Mesodermal cell (in vitro differentiated cells): ENCODE measurements at regions not wholly inside any gene's neighbourhood (a gene's known extent, or its start where the extent isn't known, plus 50 kb on each side); places are given as distances from the start of the nearest gene placed in this dataset.

Source experiments
- H3K27ac ChIP-seq: 2 replicates; pipeline ENCODE4 v1.7.0; 2013; ENCODE audit warnings: mild to moderate bottlenecking, low read depth, low read length, moderate library complexity; ENCODE audit not compliant: severe bottlenecking
- H3K36me3 ChIP-seq: 2 replicates; pipeline ENCODE4 v1.7.1; 2013; ENCODE audit warnings: mild to moderate bottlenecking, low read length, moderate library complexity; ENCODE audit not compliant: control insufficient read depth, insufficient read depth
- H3K4me1 ChIP-seq: one replicate; pipeline ENCODE4 v1.7.1; 2013; ENCODE audit warnings: mild to moderate bottlenecking, low read length; ENCODE audit not compliant: insufficient read depth, control insufficient read depth, poor library complexity, severe bottlenecking
- H3K4me3 ChIP-seq: 2 replicates; pipeline ENCODE4 v1.7.0; 2013; ENCODE audit warnings: low read length, control low read depth, mild to moderate bottlenecking; ENCODE audit not compliant: insufficient read depth, poor library complexity, severe bottlenecking; ENCODE audit errors: extremely low read depth
- H3K9me3 ChIP-seq: 2 replicates; pipeline ENCODE4 v1.7.1; 2013; ENCODE audit warnings: mild to moderate bottlenecking, low read length, moderate library complexity; ENCODE audit not compliant: control insufficient read depth
- WGBS, 2 experiments: methylation state at CpG; one replicate each; pipeline ENCODE4 v1.1.5; 2013; ENCODE audit warnings: missing lambda C conversion rate in 2 of 2; ENCODE audit not compliant: insufficient coverage in 2 of 2; 5-methylcytosine and 5-hydroxymethylcytosine counted together

DNA sequence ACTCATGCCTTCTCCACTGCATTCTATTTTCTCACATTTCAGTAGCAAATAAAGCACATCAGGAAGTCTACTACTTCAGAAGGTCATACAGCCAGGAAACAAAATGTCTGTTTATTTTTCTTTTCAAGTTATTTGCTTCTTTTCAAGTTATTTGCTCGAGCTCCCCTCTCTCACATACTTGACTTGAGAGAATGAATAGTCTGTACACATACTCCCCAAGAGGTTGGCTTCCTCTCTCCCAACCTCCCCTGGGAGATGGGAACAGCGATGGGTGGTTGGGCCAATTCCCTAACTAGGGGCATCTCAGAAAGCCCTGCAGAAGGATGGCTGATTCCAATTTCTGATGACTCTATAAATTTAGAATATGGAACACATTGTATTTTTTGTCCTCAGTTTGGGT is 64.7 kb upstream of the PTPN13 start:
- no CpG with 5 or more reads among the region's 2 CpGs for WGBS, 2 experiments
- no peak overlapping the region for H3K27ac ChIP-seq
- no peaks in the 10 kb centered on the region for H3K9me3 ChIP-seq
- no peak overlapping the region for H3K4me3 ChIP-seq
- no peaks in the 10 kb centered on the region for H3K4me1 ChIP-seq
- no peaks in the 10 kb centered on the region for H3K36me3 ChIP-seq

DNA sequence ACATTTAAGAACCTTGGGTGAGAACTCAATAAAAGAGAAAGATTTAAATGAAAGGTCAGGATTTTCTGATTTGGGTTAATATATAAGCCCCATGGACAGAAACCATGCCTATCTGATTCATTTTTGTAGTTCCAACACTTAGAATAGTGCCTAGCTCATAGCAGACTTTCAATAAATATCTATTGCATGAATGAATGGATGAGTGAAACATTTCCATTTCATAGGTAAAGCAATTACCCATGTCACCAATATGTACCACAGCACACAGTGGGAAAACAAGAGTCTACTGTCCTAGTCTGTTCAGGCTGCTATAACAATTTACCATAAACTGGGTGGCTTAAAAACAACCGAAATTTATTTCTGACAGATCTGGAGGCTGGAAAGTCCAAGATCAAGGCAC is 63.9 kb upstream of the PTPN13 start:
- WGBS, 2 experiments: 69 to 78% methylated on average over 1 of the region's 1 CpG
- H3K36me3 ChIP-seq: no peaks in the 10 kb centered on the region
- H3K4me3 ChIP-seq: no peak overlapping the region
- no peak overlapping the region for H3K27ac ChIP-seq
- no peaks in the 10 kb centered on the region for H3K4me1 ChIP-seq
- no peaks in the 10 kb centered on the region for H3K9me3 ChIP-seq

DNA sequence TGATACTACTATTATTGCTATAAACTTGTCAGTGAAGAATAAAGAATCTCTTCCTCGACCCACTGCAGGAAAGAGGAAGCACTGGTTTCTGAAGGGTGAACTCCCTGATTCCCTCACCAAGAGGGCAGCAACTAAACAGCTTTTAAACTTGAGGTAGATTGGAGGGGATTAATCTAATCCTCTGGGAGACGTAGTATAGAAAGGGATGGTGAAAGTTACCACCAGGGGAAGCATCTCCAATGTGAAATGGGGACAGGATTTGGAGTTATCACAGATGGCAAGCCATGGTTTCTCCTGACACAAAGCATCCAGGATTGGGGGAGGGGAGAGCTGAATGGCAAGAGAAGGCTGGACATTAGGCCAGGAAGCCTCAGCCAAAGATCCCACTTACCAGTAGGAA is 62.7 kb upstream of the PTPN13 start:
- 90% methylated on average over 2 of the region's 2 CpGs; no CpG with 5 or more reads in 1 of the 2 experiments for WGBS, 2 experiments
- Histone ChIP-seq H3K4me3 (no peak overlapping the region), H3K9me3 (no peaks in the 10 kb centered on the region), H3K4me1 (no peaks in the 10 kb centered on the region), H3K27ac (no peak overlapping the region), H3K36me3 (no peaks in the 10 kb centered on the region)

DNA sequence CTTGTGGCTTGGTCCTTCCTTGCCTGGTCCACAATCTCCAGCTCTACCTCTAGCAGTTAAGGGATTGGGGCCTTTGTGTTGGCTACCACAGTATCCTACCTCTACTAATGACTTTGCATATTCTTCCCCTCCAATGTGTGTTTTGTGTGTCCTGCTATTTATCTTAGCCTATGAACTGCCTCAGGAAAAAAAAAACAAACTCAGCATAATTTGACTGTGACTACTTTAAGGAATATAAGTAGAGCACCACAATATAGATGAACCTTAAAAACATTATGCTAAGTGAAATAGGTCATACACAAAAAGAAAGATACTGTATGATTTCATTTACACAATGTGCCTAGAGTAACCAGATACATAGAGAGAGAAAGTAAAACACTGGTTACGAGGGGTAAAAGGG is 61.3 kb upstream of the PTPN13 start:
- Histone ChIP-seq H3K36me3 (no peaks in the 10 kb centered on the region), H3K4me1 (no peaks in the 10 kb centered on the region), H3K9me3 (no peaks in the 10 kb centered on the region), H3K27ac (no peak overlapping the region), H3K4me3 (no peak overlapping the region)
- WGBS, 2 experiments: 83 to 88% methylated on average over 1 of the region's 1 CpG

DNA sequence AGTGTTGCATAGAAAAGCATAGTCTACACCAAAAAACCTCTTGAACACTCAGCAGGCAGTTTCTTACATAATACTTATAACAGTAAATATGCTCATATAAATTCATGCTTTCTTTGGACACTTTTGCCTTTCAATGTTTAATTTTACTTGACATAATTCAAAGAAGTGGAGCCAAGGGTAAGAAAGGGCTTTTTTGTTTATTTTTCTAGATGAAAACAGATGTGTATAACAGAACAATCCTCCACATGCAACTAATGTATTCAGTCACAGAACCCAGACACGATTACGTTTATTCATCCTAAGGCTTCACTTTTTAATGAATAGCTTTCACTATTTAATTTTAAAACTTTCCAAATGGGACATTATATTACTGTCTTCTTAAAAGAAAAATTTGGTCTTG is 58.0 kb upstream of the PTPN13 start:
- 93% methylated on average over 2 of the region's 2 CpGs; no CpG with 5 or more reads in 1 of the 2 experiments for WGBS, 2 experiments
- Histone ChIP-seq H3K9me3 (no peaks in the 10 kb centered on the region), H3K27ac (no peak overlapping the region)

DNA sequence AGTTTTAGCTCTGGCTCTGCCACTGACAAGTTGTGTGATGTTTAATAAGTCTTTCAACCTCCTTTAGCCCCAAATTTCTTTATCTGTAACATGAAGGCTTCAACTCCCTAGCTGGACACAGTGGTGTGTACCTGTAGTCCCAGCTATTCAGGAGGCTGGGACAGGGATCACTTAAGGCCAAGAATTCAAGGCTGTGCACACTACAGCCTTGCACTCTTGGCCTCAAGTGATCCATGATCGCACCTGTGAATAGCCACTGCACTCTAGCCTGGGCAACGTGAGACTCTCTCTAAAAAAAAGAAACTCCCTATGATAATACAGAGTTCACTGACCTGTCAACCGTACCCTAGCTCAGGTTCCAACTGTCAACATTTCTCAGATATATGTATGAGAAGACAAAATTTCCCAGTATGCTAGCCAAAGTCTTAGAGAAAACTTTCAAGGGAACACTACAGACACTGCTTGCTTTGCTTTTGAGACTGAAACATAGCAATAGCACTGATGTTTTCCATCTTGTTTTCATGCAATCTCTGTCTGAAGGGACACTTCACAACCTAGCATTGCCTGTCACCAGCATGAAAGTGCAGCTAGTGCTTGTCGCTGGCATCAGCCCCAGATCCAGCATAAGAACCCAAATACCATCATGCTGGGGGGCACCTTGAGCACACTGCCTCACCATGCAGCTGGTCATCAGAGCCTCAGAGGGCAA is 51.6 kb upstream of the PTPN13 start:
- Histone ChIP-seq H3K9me3 (no peaks in the 10 kb centered on the region), H3K4me3 (no peak overlapping the region), H3K27ac (no peak overlapping the region), H3K36me3 (no peaks in the 10 kb centered on the region), H3K4me1 (peaks cover 17% of the 10 kb centered on the region)
- 92 to 100% methylated on average over 2 to 3 of the region's 4 CpGs for WGBS, 2 experiments

More for the DNA sequence above, 58.0 kb upstream of the PTPN13 start:
- H3K4me3 ChIP-seq: no peak overlapping the region
- H3K36me3 ChIP-seq: no peaks in the 10 kb centered on the region
- no peaks in the 10 kb centered on the region for H3K4me1 ChIP-seq

DNA sequence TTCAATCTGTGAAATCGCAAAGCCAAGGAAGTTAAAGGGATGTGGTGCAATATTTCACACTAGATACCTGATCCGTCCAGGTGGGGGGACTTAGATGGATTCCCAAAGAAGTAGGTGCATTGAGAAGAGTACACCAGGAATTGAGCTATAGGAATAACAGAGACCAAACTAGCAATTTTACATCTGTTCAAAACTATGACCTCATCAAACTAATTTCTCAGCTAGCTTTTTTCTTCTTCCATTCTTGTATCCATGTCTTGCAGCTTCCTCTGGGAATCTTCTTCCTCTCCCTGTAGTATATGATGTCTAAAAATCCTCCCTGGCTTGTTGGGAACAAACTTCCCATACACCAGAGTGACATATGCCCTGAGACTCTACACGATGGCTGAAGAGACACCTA is 51.0 kb upstream of the PTPN13 start:
- 100% methylated on average over 1 to 2 of the region's 3 CpGs for WGBS, 2 experiments
- no peak overlapping the region for H3K4me3 ChIP-seq
- H3K4me1 ChIP-seq: peaks cover 17% of the 10 kb centered on the region
- H3K27ac ChIP-seq: no peak overlapping the region
- H3K9me3 ChIP-seq: no peaks in the 10 kb centered on the region
- H3K36me3 ChIP-seq: no peaks in the 10 kb centered on the region

DNA sequence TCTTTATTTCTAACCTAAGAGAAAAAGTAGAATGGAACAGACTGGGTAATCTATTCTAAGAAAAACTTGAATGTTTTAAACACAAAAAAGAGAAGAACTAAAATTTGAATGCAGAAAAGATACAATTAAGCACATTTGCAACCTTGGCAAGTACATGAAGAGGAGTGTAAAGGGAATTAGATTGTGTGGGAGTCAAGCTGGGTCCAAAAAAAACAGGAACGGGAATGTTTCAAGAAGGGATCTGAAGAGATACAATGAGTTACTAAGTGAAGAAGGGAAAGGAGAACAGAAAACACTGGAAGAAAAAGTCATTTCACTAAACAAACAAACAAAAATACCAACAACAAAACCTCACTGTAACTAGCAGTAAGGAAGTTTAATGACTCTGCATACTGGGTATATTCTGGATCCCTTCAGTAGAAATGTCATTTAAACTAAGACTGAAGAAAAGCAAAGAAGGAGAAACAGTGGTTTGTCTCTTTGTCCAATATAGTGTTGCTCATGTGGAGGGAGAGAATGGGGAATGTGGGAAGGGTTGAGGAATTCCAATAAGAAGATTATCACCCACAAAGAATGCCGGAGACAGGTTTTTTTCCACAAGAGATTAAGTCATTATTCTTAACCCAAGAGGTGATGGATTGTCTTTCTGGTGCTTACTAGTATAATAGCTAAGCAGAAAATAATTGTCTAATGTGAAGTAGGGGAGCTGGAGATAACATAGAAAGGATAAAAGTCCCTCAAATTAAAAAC is 50.4 kb upstream of the PTPN13 start:
- Histone ChIP-seq H3K4me1 (peaks cover 17% of the 10 kb centered on the region), H3K9me3 (no peaks in the 10 kb centered on the region), H3K36me3 (no peaks in the 10 kb centered on the region), H3K27ac (peak overlapping the region; percentile 68), H3K4me3 (no peak overlapping the region)
- WGBS, 2 experiments: 50% methylated on average over 1 of the region's 2 CpGs

DNA sequence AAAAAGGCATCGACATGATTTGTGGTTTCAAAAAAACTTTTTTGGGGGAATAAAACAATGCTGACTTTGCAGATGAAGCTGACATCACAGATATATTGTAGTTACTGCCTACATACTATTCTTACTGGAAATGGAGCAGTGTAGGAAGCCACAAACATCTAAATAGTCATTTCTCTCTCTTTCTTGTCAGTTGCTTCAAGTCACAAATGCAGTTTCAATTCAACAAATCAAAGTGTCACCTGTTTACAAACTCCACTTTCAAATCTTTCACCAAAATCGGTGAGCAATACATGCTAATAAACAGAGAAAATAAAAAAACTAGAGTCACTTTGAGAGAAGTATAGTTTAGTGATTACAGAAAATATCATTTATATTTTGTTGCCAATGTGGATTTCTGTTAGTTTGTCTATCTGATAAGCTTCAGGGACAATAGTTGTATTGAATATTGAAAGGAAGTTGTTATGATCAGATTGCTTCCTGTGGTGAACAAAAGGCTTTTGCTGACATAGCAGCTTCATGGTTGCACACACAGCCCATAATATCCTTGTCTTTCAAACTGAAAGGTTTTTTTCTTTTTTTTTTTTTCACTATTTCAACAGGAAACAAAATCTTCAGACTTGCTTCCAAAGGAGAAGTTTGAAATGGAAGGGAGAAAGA is 49.7 kb upstream of the PTPN13 start:
- no peak overlapping the region for H3K4me3 ChIP-seq
- whole genome bisulfite sequencing, 2 experiments: no CpG with 5 or more reads among the region's 2 CpGs
- H3K4me1 ChIP-seq: peaks cover 17% of the 10 kb centered on the region
- no peaks in the 10 kb centered on the region for H3K36me3 ChIP-seq
- no peaks in the 10 kb centered on the region for H3K9me3 ChIP-seq
- H3K27ac ChIP-seq: peak overlapping the region; percentile 30
